K562 (cell line): ENCODE measurements at regions not wholly inside any gene's neighbourhood (a gene's known extent, or its start where the extent isn't known, plus 50 kb on each side); places are given as distances from the start of the nearest gene placed in this dataset.

Source experiments
- KDM5B ChIP-seq: fragments of 200-600 bp; sonication (generic); IDR thresholded peaks from 2 replicates; pipeline ENCODE4 v1.6.1; 2012; ENCODE audit warnings: low read depth, mild to moderate bottlenecking, moderate library complexity, low read length, control low read depth, inconsistent platforms; ENCODE audit not compliant: insufficient replicate concordance
- MECOM ChIP-seq: fragments of 250-450 bp; sonication (Bioruptor Pico); IDR thresholded peaks from 2 replicates; pipeline ENCODE4 v1.8.0; 2022; ENCODE audit warnings: inconsistent platforms
- PHF8 ChIP-seq: fragments of 200-600 bp; sonication (generic); IDR thresholded peaks from 2 replicates; pipeline ENCODE4 v1.6.1; 2012; ENCODE audit warnings: mixed run types, mild to moderate bottlenecking, inconsistent platforms, low read length, moderate library complexity, borderline replicate concordance
- POLR2AphosphoS5 ChIP-seq: IDR thresholded peaks from 2 replicates; pipeline ENCODE4 v1.6.1; 2011; ENCODE audit warnings: mild to moderate bottlenecking, low read depth, low read length, moderate library complexity; ENCODE audit not compliant: control insufficient read depth, insufficient read depth
- RFX5 ChIP-seq: IDR thresholded peaks from 2 replicates; pipeline ENCODE4 v1.6.1; 2011; ENCODE audit warnings: low read depth, mild to moderate bottlenecking, improper control_type of control experiment, low read length
- SAP30 ChIP-seq: fragments of 200-600 bp; sonication (generic); IDR thresholded peaks from 2 replicates; pipeline ENCODE4 v1.6.1; 2012; ENCODE audit warnings: borderline replicate concordance, low read depth, mild to moderate bottlenecking, moderate library complexity, low read length, control low read depth, inconsistent platforms; ENCODE audit not compliant: insufficient read depth, poor library complexity, severe bottlenecking
- SREBF2 ChIP-seq: sonication (generic); formaldehyde crosslinking; IDR thresholded peaks from 2 replicates; pipeline ENCODE4 v1.4.0; 2020; ENCODE audit warnings: mild to moderate bottlenecking, missing genetic modification reagents
- TAF1 ChIP-seq: IDR thresholded peaks from 2 replicates; pipeline ENCODE4 v1.6.1; 2011; ENCODE audit warnings: mild to moderate bottlenecking, low read length, moderate library complexity; ENCODE audit not compliant: insufficient read depth, control insufficient read depth, severe bottlenecking; ENCODE audit errors: extremely low read depth
- TEAD4 ChIP-seq, 2 experiments: sonication (generic) in 1 of 2; formaldehyde crosslinking in 1 of 2; IDR thresholded peaks; 2 replicates each; pipeline versions ENCODE4 v1.6.1 to v1.8.0; 2012 to 2022; ENCODE audit warnings: borderline replicate concordance in 1 of 2, inconsistent platforms in 1 of 2, low read length in 1 of 2, mild to moderate bottlenecking in 1 of 2, missing genetic modification reagents in 1 of 2
- ZNF239 ChIP-seq: fragments of 250-450 bp; sonication (Bioruptor Pico); IDR thresholded peaks from 2 replicates; pipeline ENCODE4 v1.4.0; 2020; ENCODE audit warnings: mild to moderate bottlenecking
- TF ChIP-seq, protein P1 (sequence below), 3 experiments: IDR thresholded peaks in 2 of 3; conservative IDR thresholded peaks in 1 of 3; 2 replicates each; pipeline ENCODE4 v1.5.1; 2011 to 2012; ENCODE audit warnings: low read length in 3 of 3, mild to moderate bottlenecking in 3 of 3, control low read depth in 2 of 3, improper control_type of control experiment in 1 of 3, inconsistent platforms in 1 of 3, low read depth in 1 of 3, mixed read lengths in 1 of 3, moderate library complexity in 1 of 3; ENCODE audit not compliant: insufficient read depth in 2 of 3
- TF ChIP-seq, protein P2 (sequence below): fragments of 450-650 bp; conservative IDR thresholded peaks from 2 replicates; pipeline ENCODE4 v1.6.1; 2016; ENCODE audit warnings: missing genetic modification characterization, low read depth, mild to moderate bottlenecking, missing compliant biosample characterization, moderate library complexity
- TF ChIP-seq, protein P3 (sequence below), 2 experiments: IDR thresholded peaks in 1 of 2; conservative IDR thresholded peaks in 1 of 2; 2 replicates each; pipeline ENCODE4 v1.6.1; 2016; ENCODE audit warnings: low read depth in 2 of 2, mild to moderate bottlenecking in 1 of 2, missing compliant biosample characterization in 1 of 2, missing genetic modification characterization in 1 of 2, moderate library complexity in 1 of 2
- TF ChIP-seq, protein P4 (sequence below): fragments of 250-450 bp; sonication (Bioruptor Pico); IDR thresholded peaks from 2 replicates; pipeline ENCODE4 v1.8.0; 2022; ENCODE audit warnings: inconsistent platforms, mild to moderate bottlenecking, moderate library complexity, borderline replicate concordance

DNA sequence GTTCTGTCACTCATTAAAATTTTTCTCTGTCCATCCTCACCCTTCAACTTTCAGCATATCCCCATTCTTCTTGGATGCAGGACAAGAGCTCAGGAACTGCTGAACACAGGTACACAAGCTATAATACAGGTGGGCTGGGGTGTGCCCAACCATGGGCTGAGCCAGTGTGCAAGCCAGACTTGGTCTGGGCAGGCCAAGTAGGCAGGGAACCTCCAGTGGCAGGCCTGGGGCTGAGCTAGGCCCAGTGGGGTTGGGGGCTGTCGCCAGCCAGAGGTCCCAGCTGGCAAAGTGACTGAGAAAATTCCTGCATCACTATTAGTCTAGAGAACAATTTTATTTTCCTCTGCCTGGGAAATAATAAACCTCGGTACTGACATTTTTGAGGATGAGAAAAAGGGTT, 202.9 kb downstream of the LRRC3B start:
- TF ChIP-seq, protein P1, sequence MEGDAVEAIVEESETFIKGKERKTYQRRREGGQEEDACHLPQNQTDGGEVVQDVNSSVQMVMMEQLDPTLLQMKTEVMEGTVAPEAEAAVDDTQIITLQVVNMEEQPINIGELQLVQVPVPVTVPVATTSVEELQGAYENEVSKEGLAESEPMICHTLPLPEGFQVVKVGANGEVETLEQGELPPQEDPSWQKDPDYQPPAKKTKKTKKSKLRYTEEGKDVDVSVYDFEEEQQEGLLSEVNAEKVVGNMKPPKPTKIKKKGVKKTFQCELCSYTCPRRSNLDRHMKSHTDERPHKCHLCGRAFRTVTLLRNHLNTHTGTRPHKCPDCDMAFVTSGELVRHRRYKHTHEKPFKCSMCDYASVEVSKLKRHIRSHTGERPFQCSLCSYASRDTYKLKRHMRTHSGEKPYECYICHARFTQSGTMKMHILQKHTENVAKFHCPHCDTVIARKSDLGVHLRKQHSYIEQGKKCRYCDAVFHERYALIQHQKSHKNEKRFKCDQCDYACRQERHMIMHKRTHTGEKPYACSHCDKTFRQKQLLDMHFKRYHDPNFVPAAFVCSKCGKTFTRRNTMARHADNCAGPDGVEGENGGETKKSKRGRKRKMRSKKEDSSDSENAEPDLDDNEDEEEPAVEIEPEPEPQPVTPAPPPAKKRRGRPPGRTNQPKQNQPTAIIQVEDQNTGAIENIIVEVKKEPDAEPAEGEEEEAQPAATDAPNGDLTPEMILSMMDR (IDR thresholded peaks at IDR 0.05 in 2 of 3, conservative IDR thresholded peaks at IDR 0.05 in 1 of 3; ENCODE audit: insufficient read depth in 2 of 3, low read depth in 1 of 3, low read length in 3 of 3) = no peak
- TF ChIP-seq RFX5 = no peak
- no peak for TF ChIP-seq TAF1
- TF ChIP-seq ZNF239 (CRISPR knock-in tag) = no peak
- no peak for TF ChIP-seq PHF8
- TF ChIP-seq, protein P2, sequence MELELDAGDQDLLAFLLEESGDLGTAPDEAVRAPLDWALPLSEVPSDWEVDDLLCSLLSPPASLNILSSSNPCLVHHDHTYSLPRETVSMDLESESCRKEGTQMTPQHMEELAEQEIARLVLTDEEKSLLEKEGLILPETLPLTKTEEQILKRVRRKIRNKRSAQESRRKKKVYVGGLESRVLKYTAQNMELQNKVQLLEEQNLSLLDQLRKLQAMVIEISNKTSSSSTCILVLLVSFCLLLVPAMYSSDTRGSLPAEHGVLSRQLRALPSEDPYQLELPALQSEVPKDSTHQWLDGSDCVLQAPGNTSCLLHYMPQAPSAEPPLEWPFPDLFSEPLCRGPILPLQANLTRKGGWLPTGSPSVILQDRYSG (tag) = no peak
- TF ChIP-seq, protein P3, sequence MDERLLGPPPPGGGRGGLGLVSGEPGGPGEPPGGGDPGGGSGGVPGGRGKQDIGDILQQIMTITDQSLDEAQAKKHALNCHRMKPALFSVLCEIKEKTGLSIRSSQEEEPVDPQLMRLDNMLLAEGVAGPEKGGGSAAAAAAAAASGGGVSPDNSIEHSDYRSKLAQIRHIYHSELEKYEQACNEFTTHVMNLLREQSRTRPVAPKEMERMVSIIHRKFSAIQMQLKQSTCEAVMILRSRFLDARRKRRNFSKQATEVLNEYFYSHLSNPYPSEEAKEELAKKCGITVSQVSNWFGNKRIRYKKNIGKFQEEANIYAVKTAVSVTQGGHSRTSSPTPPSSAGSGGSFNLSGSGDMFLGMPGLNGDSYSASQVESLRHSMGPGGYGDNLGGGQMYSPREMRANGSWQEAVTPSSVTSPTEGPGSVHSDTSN (CRISPR knock-in tag; IDR thresholded peaks at IDR 0.05; ENCODE audit: low read depth) = no peak
- TF ChIP-seq, protein P3 (tag; conservative IDR thresholded peaks at IDR 0.05; ENCODE audit: low read depth) = no peak
- TF ChIP-seq POLR2AphosphoS5 = no peak
- no peak for TF ChIP-seq TEAD4 (IDR thresholded peaks at IDR 0.05; ENCODE audit: low read length)
- TF ChIP-seq TEAD4 (CRISPR knock-in tag; IDR thresholded peaks at IDR 0.05; ENCODE audit: borderline replicate concordance) = no peak
- TF ChIP-seq MECOM (CRISPR knock-in tag) = no peak
- TF ChIP-seq, protein P4, sequence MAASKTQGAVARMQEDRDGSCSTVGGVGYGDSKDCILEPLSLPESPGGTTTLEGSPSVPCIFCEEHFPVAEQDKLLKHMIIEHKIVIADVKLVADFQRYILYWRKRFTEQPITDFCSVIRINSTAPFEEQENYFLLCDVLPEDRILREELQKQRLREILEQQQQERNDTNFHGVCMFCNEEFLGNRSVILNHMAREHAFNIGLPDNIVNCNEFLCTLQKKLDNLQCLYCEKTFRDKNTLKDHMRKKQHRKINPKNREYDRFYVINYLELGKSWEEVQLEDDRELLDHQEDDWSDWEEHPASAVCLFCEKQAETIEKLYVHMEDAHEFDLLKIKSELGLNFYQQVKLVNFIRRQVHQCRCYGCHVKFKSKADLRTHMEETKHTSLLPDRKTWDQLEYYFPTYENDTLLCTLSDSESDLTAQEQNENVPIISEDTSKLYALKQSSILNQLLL (CRISPR knock-in tag) = no peak
- no peak for TF ChIP-seq KDM5B
- no peak for TF ChIP-seq SREBF2 (CRISPR knock-in tag)
- no peak for TF ChIP-seq SAP30
